Adrenal gland (tissue), 5 donors: ENCODE measurements at regions not wholly inside any gene's neighbourhood (a gene's known extent, or its start where the extent isn't known, plus 50 kb on each side); places are given as distances from the start of the nearest gene placed in this dataset.
A peak's percentile ranks its signal among the peaks of the same experiment; 100 is the strongest.

Experiments used
- CTCF ChIP-seq, 6 experiments: fragments of 450-650 bp in 4 of 6; fragments of 200-600 bp in 2 of 6; sonication (generic) in 1 of 6; IDR thresholded peaks; 1 replicate in 5 of 6; 2 replicates in 1 of 6; pipeline versions ENCODE4 v1.5.1 to v1.8.0; 2016 to 2021; ENCODE audit warnings: antibody characterized with exemption in 6 of 6, mild to moderate bottlenecking in 2 of 6, moderate library complexity in 1 of 6
- POLR2A ChIP-seq, 2 donors: fragments of 450-650 bp; IDR thresholded peaks; one replicate each; pipeline ENCODE4 v1.6.1; 2017; ENCODE audit warnings: antibody characterized with exemption in 2 of 2, mild to moderate bottlenecking in 2 of 2, moderate library complexity in 1 of 2
- donor health status: DM: no; HTN: no; CAD: no.

- peak; percentile 39 to 66 (median 56) for TF ChIP-seq CTCF (IDR thresholded peaks at IDR 0.05)
- no peak for TF ChIP-seq POLR2A (IDR thresholded peaks at IDR 0.05)
These were observed 318.1 kb downstream of the AEBP2 start for GRCh38 chr12:19757317-19757877.
